HUES48 (cell line): ENCODE measurements at regions not wholly inside any gene's neighbourhood (a gene's known extent, or its start where the extent isn't known, plus 50 kb on each side); places are given as distances from the start of the nearest gene placed in this dataset.
"Not testable (repeated sequence)": the region's sequence is repeated elsewhere in the genome, so short reads cannot be mapped to it uniquely, and the experiment has no call there.

Source experiments
- H3K27ac ChIP-seq: one replicate; pipeline ENCODE4 v1.7.0; 2013; ENCODE audit warnings: low read depth, low read length, inconsistent platforms
- H3K27me3 ChIP-seq: 2 replicates; pipeline ENCODE4 v1.6.1; 2013; ENCODE audit warnings: mild to moderate bottlenecking, low read length; ENCODE audit not compliant: control insufficient read depth, insufficient read depth
- H3K36me3 ChIP-seq: 2 replicates; pipeline ENCODE4 v1.6.1; 2013; ENCODE audit warnings: low read length; ENCODE audit not compliant: control insufficient read depth, insufficient read depth
- H3K4me1 ChIP-seq: 2 replicates; pipeline ENCODE4 v1.6.1; 2013; ENCODE audit warnings: mild to moderate bottlenecking, low read length; ENCODE audit not compliant: control insufficient read depth, insufficient read depth
- H3K4me3 ChIP-seq: 2 replicates; pipeline ENCODE4 v1.5.1; 2013; ENCODE audit warnings: mild to moderate bottlenecking, low read depth, low read length
- H3K9ac ChIP-seq: 2 replicates; pipeline ENCODE4 v1.6.1; 2013; ENCODE audit warnings: mild to moderate bottlenecking, low read depth, low read length, moderate library complexity
- H3K9me3 ChIP-seq: 2 replicates; pipeline ENCODE4 v1.6.1; 2013; ENCODE audit warnings: low read length; ENCODE audit not compliant: control insufficient read depth, insufficient read depth

DNA sequence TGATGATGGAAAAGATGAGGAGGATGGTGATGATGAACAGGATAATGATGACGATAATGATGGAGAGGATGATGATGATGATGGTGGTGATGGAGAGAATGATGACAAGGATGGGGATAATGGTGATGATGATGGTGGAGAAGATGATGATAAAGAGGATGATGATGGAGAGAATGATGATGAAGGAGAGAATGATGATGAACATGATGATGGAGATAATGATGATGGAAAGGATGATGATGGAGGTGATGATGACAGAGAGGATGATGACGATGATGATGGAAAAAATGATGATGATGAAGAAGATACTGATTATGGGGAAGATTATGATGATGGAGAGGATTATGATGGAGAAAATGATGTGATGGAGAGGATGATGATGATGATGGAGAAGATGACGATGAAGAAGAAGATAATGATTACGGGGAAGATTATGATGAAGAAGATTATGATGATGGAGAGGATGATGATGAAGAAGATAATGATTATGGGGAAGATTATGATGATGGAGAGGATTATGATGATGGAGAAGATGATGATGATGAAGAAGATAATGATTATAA is 204.1 kb downstream of the MATN1 start:
- Histone ChIP-seq H3K4me1 (no peaks in the 10 kb centered on the region), H3K36me3 (no peaks in the 10 kb centered on the region), H3K27ac (no peak overlapping the region), H3K4me3 (no peak overlapping the region), H3K9me3 (no peaks in the 10 kb centered on the region), H3K9ac (no peak overlapping the region), H3K27me3 (no peaks in the 10 kb centered on the region)

DNA sequence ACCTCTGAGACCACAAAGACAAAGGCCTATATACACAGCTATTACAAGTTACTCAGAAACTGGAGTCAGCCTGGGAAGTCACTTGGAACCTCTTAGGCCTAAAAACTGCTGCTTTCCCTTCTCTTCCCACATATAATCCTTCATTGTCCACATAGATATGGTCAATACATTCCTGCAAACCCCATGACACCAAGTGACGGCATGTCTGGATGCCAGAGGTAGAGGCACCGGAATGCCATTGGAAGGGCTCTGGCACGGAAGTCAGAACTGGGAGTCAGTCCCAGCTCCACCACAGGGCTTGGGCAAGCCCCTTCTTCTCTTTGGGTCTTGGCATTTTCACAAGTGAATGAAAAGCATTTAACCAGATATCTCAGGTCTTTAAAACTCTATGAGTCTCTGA is 204.7 kb downstream of the MATN1 start:
- no peaks in the 10 kb centered on the region for H3K9me3 ChIP-seq

DNA sequence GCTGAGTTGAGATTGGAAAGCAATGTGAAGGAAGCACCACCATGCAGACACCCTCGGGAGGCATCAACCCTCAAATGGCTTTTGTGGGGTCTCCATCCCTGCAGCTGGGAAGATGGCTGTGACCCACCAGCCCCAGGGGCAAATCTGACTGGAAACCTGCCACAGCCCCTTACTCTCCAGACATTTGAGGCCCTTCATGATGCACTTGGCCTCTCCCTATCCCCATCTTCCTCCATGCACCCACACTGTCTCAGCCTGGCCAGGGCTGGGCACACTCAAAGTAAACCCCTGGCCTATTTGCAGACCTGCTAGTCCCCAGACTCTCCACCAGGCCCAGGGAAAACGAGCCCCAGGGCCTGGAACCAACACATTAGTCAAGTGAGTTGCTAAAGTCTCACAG is 205.2 kb downstream of the MATN1 start:
- H3K27ac ChIP-seq, result no peak overlapping the region
- H3K4me3 ChIP-seq, result no peak overlapping the region
- no peaks in the 10 kb centered on the region for H3K27me3 ChIP-seq
- no peaks in the 10 kb centered on the region for H3K36me3 ChIP-seq
- H3K9ac ChIP-seq, result no peak overlapping the region
- no peaks in the 10 kb centered on the region for H3K4me1 ChIP-seq
- no peaks in the 10 kb centered on the region for H3K9me3 ChIP-seq

More for the DNA sequence above, 204.7 kb downstream of the MATN1 start:
- no peaks in the 10 kb centered on the region for H3K27me3 ChIP-seq
- no peak overlapping the region for H3K4me3 ChIP-seq
- no peak overlapping the region for H3K27ac ChIP-seq
- no peaks in the 10 kb centered on the region for H3K4me1 ChIP-seq
- H3K9ac ChIP-seq, result no peak overlapping the region
- no peaks in the 10 kb centered on the region for H3K36me3 ChIP-seq

DNA sequence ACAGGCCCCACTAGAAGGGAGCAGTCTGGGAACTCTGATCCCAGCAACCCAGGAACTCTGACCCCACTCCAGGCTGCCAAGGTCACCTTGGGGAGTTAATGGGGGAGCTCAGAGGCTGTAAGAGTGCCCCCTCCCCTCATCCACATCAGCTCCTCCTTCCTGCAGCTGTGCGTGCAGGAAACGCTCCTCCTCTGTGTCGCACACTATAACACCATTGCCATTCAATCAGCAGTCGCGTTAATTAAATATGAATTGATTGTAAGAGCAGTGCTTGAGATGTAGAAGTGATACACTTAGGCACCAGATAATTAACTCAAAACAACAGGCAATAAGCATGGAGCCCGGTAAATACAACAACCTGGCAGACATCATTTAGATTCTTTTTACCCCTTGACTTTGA is 205.7 kb downstream of the MATN1 start:
- H3K9ac ChIP-seq, H3K36me3 ChIP-seq, H3K4me1 ChIP-seq, H3K27me3 ChIP-seq, H3K27ac ChIP-seq, H3K9me3 ChIP-seq, H3K4me3 ChIP-seq: not testable (repeated sequence)

DNA sequence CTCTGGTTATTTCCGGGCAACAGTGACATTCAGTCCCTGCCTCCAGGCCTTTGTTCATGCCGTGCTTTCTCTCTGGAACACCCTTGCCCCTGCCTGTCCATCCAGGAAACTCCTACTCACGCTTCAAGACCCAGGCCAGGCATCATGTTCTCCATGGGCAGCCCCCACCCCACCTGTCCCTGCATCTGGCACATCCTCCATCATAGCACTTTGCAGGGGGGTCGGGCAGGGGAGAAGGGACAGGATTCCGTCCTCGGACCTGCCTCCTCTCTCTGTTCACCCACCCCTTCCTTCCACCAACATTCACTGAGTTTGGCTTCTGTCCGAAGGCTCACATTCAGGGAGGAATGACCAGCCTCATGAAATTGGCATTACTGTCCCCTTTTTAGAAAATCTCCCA is 206.1 kb downstream of the MATN1 start:
- H3K27me3 ChIP-seq, H3K4me1 ChIP-seq, H3K36me3 ChIP-seq, H3K27ac ChIP-seq, H3K4me3 ChIP-seq, H3K9me3 ChIP-seq, H3K9ac ChIP-seq: not testable (repeated sequence)

GRCh38 chr1:30516485-30516858 is 206.9 kb downstream of the MATN1 start:
- no peaks in the 10 kb centered on the region for H3K27me3 ChIP-seq
- no peak overlapping the region for H3K27ac ChIP-seq
- no peaks in the 10 kb centered on the region for H3K36me3 ChIP-seq
- H3K9me3 ChIP-seq, result no peaks in the 10 kb centered on the region
- no peak overlapping the region for H3K9ac ChIP-seq
- peaks cover 9% of the 10 kb centered on the region for H3K4me1 ChIP-seq
- H3K4me3 ChIP-seq, result no peak overlapping the region

- Histone ChIP-seq H3K36me3 (no peaks in the 10 kb centered on the region), H3K9ac (no peak overlapping the region), H3K4me1 (peaks cover 9% of the 10 kb centered on the region), H3K9me3 (no peaks in the 10 kb centered on the region), H3K27me3 (no peaks in the 10 kb centered on the region), H3K27ac (no peak overlapping the region), H3K4me3 (no peak overlapping the region)
Measured at GRCh38 chr1:30515755-30516484, 207.5 kb downstream of the MATN1 start.

- Histone ChIP-seq H3K9ac (no peak overlapping the region), H3K27ac (no peak overlapping the region), H3K27me3 (no peaks in the 10 kb centered on the region), H3K36me3 (no peaks in the 10 kb centered on the region), H3K4me1 (peaks cover 9% of the 10 kb centered on the region), H3K9me3 (no peaks in the 10 kb centered on the region), H3K4me3 (no peak overlapping the region)
Measured at GRCh38 chr1:30514945-30515344, 208.4 kb downstream of the MATN1 start.

DNA sequence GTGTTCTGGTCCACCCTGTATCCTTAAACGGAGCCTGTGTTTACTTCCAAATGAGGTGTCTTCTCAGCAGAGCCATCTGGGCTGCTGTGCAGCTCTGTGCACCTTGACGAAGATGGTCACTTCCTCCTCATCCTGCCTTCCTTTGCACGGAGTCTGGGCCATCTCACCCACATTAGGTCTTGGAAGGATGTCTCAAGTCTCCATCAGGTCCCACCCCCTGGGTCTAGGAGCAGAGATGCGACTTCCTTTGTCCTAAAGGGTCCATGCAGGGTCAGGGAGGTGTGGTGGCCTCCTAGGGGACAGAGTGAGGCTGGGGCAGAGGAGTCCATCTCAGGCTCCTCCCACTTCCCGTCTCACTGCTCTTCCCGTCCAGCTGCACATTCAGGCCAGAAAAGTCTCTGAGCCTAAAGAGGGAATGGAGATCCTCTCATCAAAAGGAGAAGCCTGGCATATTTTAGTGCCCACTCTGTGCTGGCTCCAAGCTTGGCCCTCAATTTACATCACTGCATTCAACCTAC is 209.2 kb downstream of the MATN1 start:
- Histone ChIP-seq H3K4me1 (peaks cover 9% of the 10 kb centered on the region), H3K36me3 (no peaks in the 10 kb centered on the region), H3K4me3 (no peak overlapping the region), H3K27ac (no peak overlapping the region), H3K9me3 (no peaks in the 10 kb centered on the region), H3K9ac (no peak overlapping the region), H3K27me3 (no peaks in the 10 kb centered on the region)

GRCh38 chr1:30513396-30514136 is 209.8 kb downstream of the MATN1 start:
- Histone ChIP-seq H3K36me3 (no peaks in the 10 kb centered on the region), H3K9me3 (no peaks in the 10 kb centered on the region), H3K9ac (no peak overlapping the region), H3K27ac (no peak overlapping the region), H3K4me3 (no peak overlapping the region), H3K4me1 (peaks cover 9% of the 10 kb centered on the region), H3K27me3 (no peaks in the 10 kb centered on the region)

DNA sequence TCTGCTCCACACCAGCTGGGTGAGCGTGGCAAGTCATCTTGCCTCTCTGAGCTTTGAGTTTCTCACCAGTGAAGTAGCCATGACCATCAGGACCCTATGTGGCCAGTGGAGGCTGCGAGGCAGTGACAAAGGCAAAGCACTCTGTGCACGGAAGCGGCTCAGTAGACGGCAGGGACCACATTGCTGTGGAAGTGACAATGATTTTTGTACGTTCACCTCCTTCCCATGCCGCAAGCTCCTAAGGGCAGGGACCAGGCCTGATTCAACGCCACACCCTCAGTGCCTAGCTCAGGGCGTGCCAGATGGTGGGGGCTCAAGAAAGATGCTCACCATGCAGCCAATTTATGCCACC is 210.5 kb downstream of the MATN1 start:
- no peak overlapping the region for H3K27ac ChIP-seq
- no peak overlapping the region for H3K9ac ChIP-seq
- H3K4me1 ChIP-seq, result peaks cover 9% of the 10 kb centered on the region
- H3K9me3 ChIP-seq, result no peaks in the 10 kb centered on the region
- H3K36me3 ChIP-seq, result no peaks in the 10 kb centered on the region
- no peaks in the 10 kb centered on the region for H3K27me3 ChIP-seq
- H3K4me3 ChIP-seq, result no peak overlapping the region
